UCSD-AML1 (cell line): ENCODE measurements at regions not wholly inside any gene's neighbourhood (a gene's known extent, or its start where the extent isn't known, plus 50 kb on each side); places are given as distances from the start of the nearest gene placed in this dataset.

Experiments used
- DNase-seq: peaks from one replicate; lab custom pipeline; 2025; ENCODE audit not compliant: unreplicated experiment; lab: John Stamatoyannopoulos, UW

DNA sequence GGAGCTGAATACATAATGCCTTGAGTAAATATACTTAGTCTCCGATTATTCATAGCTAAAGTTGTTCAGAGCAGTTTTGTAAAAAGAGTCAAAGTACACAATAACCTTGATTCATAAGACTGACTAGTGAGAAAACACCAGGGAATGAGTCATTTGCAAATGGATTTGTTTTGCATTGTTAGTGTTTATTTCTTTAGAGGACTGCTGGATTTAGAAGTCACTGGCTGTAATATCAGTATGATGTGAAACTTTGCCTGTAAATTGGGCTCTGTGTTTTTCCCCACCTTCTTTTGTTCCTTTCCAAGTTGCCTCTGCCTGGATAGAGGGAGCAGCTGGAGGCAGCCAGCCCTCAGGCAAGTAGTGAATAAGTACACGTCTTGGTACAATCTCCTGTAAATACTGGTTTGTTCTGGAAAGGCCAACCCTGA lies 474.7 kb downstream of the NUF2 start:
- DNase-seq, result no peak

DNA sequence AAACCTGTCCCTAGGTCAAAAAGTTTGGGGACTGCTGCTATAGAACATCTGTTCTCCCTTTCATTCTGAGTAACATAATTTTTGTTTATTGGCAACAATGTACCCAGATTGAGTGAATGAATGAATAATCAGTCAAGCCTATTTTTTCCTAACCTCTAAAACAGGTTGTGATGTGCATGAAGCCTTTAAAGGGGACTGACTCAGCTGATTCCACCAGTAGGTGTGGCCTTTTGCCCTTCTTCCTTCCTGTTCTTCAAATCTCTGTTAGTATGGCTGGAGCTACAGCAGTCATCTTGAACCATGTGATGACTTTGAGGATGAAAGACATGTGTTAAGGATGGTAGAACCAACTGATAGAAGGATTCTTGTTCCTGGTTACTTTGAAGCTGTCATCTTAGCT lies 476.1 kb downstream of the NUF2 start:
- DNase-seq, result no peak

DNA sequence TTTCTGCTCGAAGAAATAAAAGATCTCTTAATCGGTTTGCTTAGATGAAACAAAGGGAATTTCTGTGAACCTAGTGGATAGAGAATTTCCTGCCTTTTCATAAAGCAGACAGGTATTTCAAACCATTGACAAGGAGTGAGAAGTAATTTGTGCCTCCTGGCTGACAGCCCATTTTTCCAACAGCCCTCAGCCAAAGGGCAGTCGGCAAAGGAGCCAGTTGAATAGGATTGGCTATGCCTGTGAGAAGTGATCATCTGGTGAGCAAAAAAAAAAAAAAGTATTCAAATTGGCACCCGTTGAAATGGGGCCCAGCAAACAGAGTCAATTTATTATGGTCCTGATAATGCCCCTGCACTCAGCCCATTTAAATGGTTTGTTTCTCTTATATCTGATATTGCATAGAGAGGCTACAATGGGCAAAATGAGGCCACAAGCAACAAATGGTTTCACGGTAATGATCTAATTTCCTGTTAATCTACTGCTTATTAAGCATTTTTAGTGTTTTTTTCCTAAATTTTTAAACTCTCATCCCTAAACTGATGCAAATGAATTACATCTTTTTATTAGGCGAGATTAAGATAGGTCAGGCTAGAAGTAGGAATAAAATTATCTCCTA lies 477.5 kb downstream of the NUF2 start:
- DNase-seq, result no peak

DNA sequence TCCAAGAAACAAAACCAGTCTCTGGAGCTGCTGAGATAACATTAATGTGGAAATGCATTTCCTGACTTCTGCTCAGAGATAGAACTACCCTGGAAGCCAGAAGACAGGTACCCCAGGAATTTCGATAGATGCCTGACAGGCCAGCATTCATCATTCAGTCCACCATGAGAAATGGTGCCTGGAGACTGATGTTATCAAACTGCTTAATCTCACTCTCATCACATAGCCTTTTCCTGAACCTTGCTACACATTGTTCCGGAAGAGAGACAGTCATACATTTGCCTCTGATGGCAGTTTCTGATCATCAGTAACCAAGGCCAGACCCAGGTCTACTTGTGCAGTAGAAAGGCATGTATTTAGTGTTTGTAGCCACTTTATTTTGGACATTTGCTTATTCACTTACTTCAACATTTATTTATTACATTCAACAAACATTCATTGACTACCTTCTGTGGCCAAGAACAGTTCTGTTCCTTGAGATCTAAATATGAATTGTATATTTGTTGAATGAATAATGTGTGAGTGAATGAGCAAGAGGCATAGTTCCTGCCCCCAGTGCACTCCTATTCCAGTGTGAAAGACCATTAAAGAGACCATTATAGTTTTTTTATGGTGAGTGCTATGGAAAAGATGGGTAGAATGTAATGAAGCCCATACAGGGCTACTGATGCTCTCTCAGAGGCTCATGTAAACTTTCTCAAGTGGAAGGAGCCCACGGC lies 485.7 kb downstream of the NUF2 start:
- DNase-seq, result no peak

DNA sequence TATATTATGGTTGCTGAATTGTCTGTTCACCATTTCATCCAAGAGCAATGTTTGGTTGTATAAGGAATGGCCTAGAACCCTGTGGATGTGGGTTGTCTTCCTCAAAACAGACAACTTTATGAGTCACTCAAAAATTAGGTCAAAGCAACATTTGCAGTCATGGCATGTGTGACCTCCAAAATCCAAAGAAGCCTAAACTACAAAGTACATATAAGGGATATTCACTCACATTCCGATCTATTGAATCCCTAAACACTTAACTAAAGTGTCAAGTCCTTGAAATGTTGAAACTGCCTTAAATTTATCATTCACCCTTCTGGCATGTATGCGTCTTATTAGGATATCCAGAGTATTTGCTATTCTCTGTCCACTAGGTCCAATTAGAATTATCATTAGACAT lies 491.5 kb downstream of the NUF2 start:
- DNase-seq, result no peak

DNA sequence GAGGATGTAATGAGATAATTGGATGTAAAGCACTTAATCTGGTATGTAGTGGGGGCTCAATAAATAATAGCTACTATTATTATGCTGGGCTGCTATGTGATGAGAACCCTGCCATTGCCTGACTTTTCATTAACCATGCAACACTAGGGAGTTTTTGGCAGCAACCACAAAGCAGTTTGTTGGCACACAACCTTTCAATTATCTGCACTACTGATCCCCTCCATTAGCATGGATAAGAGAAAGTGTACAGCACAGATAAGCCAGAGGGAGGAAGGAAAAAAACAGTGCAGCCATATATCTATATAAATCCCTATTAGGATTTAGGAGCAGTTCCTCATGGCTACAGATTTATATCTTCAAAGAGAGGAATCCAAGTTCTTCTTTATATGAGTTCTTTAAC lies 498.5 kb downstream of the NUF2 start:
- DNase-seq, result no peak

GRCh38 chr1:163820766-163821165 lies 499.0 kb downstream of the NUF2 start:
- no peak for DNase-seq

DNA sequence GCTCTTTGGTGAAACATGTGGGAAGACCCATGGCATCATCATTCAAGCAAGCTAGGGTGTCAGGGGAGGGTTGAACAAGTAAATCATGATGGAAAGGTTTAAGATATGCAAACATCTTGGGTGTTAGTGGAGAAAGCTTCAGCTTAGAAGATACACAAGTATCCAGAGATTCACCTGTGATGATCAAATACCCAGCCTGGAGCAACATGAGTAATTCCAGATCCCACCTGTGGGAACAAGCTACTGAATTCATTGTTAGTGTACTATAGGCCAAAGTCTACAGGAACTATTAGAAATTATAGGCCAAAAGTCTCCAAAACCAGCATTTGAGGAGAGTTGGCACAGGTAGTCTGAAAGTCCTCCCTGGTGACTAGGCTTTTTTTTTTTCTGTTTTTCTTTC lies 499.9 kb downstream of the NUF2 start:
- DNase-seq, result no peak

DNA sequence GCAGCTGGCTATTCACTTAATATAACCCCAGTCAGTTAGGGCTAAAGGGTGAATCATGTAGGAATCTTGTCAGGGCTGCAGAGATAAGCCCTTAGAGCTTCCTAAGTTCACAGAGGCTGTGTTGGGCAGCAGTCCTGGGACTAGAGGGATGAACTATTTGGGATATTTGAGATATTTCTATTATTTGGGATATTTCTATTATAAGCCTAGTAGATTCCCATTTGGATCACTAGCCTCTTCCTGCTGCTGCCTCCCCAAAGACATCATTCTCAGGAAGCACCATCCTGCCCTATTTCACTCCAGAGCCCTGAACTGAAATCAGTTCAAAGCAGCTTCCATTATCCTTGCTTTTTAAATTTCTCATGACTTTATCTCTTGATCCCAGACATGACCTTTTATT lies 501.3 kb downstream of the NUF2 start:
- no peak for DNase-seq

GRCh38 chr1:163824006-163824405 lies 502.3 kb downstream of the NUF2 start:
- DNase-seq, result no peak

GRCh38 chr1:163824490-163824889 lies 502.7 kb downstream of the NUF2 start:
- DNase-seq, result no peak

DNA sequence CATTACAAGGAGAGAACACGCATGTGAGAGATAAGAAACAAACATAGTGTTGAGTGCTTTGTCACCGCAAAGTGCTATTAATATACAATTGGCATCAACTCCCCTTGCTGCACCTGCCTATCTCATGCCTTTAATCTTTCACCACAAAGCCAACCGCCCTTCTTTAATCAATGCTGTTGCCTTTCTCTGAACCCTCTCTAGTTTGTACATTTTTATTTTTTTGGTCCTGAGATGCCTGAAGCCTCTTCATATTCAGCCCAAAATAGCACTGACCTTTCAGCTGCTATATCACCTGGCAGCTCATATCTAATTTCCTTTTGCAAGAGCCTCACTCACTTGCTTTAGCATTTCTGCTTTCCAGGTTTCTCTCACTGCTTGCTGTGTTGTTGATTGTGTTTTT lies 504.7 kb downstream of the NUF2 start:
- no peak for DNase-seq

GRCh38 chr1:163834778-163835177 lies 513.0 kb downstream of the NUF2 start:
- no peak for DNase-seq

DNA sequence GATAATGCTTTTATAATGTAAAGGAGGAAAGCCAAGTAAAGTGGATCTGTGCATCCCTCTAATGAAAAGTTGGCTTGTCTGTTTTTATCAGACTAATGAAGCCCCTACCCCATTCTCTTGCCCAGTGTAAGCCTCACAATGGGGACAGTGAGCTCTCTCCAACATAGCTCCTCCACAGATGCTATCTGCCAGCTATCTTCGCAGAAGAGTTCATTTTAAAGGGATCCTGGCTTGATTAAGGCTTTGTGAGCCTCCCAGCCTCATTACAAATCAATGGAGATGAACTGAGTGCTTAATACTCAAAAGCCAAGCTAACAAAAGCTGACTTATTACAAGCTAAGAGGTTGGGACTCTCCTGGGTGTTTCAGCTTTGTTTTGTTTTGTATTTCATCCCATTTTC lies 514.7 kb downstream of the NUF2 start:
- no peak for DNase-seq

GRCh38 chr1:163837206-163837605 lies 515.5 kb downstream of the NUF2 start:
- DNase-seq, result no peak

GRCh38 chr1:163842571-163842970 lies 520.8 kb downstream of the NUF2 start:
- DNase-seq, result no peak

DNA sequence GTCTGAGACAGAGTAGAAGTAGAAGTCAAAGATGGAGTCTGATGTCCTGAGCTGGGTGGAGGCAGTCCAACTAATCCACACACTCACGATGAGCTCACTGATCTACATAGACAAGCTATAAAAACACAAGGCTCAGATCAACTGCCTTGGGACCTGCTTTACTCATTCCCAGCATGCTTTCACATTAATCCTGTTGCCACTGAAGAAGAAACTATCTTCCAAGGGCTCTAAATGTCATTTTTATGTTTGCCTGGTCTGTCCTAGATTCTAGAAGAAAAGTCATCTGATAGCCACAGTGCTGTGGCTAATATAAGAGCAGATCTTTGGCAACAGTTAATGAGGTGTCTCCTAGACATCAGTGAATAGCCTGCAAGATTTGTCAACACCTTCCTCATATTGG lies 522.7 kb downstream of the NUF2 start:
- DNase-seq, result no peak

DNA sequence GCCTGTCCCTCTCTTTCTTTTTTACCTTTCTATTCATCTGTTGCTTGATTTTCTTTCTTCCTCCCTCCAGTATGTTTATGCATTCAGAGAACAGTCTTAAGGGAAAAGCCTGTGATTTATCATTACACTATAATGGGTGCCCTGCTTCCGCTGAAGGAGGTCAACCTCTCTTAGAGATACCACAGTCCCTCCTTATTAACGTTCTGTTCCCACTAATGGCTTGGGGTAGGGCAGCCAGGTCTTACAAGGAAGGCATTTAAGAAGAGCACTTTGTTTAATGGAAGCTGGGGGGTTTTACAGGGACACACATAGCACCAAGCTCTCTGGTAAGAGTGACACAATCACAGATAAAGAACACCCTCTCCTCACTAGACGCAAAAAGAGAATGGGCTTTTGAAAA lies 523.5 kb downstream of the NUF2 start:
- no peak for DNase-seq

GRCh38 chr1:163863731-163864130 lies 542.0 kb downstream of the NUF2 start:
- DNase-seq, result no peak

DNA sequence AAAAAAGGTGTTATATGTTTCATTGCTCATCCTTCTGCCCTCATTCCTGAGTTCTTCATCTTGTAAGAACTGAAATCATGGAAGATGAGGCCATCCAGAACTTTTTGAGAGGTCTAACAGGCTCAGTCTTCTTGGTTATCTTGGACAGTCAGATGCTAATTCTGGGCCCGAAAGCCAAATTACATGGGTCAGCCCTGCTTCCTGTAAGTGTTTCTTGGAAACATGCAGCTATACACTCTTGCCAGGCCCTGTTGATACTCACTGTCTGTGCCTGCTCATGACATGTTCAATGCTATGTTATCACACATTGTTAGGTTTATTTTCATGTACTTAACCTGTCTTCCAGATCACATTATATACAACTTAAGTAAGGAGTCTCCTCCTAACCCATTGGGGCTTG lies 542.5 kb downstream of the NUF2 start:
- DNase-seq, result no peak

GRCh38 chr1:163866564-163866963 lies 544.8 kb downstream of the NUF2 start:
- DNase-seq, result no peak

- DNase-seq, result no peak
Observed at GRCh38 chr1:163870666-163871065, 548.9 kb downstream of the NUF2 start.

DNA sequence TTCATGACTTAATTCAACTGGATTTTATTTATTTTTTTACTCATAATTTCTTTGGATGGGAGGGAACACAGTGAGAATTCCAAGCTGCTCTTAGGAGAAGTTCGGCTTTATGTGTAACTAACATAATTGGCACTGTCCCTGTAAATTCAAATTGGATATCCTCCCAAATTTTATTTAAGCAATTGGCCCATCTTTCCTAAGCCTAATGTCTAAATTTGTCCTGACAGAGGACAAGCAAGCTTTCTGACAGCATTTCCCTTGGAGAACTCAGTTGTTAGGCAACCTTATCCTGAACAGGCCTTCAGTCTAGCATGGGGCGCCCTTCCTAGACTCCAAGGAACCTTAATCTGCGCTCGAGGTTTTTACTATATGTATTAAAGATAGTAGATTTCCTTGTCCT lies 550.3 kb downstream of the NUF2 start:
- DNase-seq, result no peak
